Endothelial cell of umbilical vein (primary cell): ENCODE measurements at regions not wholly inside any gene's neighbourhood (a gene's known extent, or its start where the extent isn't known, plus 50 kb on each side); places are given as distances from the start of the nearest gene placed in this dataset.

Source experiments
- BruUV-seq: library from RNA; stranded (reverse); fragments of 400-500 nt; replicated peaks from 2 replicates; lab custom pipeline; 2021; lab: Mats Ljungman, UMichigan
- CTCF ChIA-PET: fragments of 300-600, 350-600 bp; sonication (Branson Sonifier 250); formaldehyde crosslinking; loops from one replicate; lab custom pipeline; 2021; ENCODE audit warnings: antibody characterized with exemption, inconsistent platforms; lab: Charles Lee
- POLR2A ChIA-PET: fragments of 300-600, 350-600 bp; sonication (Branson Sonifier 250); formaldehyde crosslinking; loops from one replicate; lab custom pipeline; 2021; ENCODE audit warnings: antibody characterized with exemption, inconsistent platforms; lab: Charles Lee
- DNase-seq: peaks from one replicate; pipeline ENCODE4 v3.0.0-alpha.2; 2011; ENCODE audit warnings: low read depth, low spot score
- FAIRE-seq: peaks from 2 replicates; lab custom pipeline; 2011; peaks lifted over from hg19 to GRCh38; lab: Jason Lieb, UNC
- H2AFZ ChIP-seq: 2 replicates; pipeline ENCODE4 v1.6.0; 2012; ENCODE audit warnings: low read depth, low read length, control low read depth, inconsistent platforms
- H3K27ac ChIP-seq: 2 replicates; pipeline ENCODE4 v1.5.1; 2011; ENCODE audit warnings: low read depth, mild to moderate bottlenecking, control low read depth, low read length, moderate library complexity; ENCODE audit not compliant: insufficient read depth
- H3K27me3 ChIP-seq, 2 experiments: 2 replicates each; pipeline versions ENCODE4 v1.6.0 to v1.6.1; 2011; ENCODE audit warnings: low read length in 2 of 2, mixed read lengths in 1 of 2; ENCODE audit not compliant: control insufficient read depth in 2 of 2, insufficient read depth in 2 of 2
- H3K36me3 ChIP-seq, 2 experiments: 2 replicates in 1 of 2; 3 replicates in 1 of 2; pipeline ENCODE4 v1.5.1; 2011; ENCODE audit warnings: low read length in 2 of 2, mild to moderate bottlenecking in 1 of 2, moderate library complexity in 1 of 2; ENCODE audit not compliant: control insufficient read depth in 2 of 2, insufficient read depth in 2 of 2; ENCODE audit errors: extremely low read depth in 1 of 2
- H3K4me1 ChIP-seq: 3 replicates; pipeline ENCODE4 v1.5.1; 2011; ENCODE audit warnings: mild to moderate bottlenecking, low read length; ENCODE audit not compliant: control insufficient read depth, insufficient read depth; ENCODE audit errors: extremely low read depth
- H3K4me2 ChIP-seq: 2 replicates; pipeline ENCODE4 v1.6.1; 2011; ENCODE audit warnings: low read length, control low read depth, mixed read lengths; ENCODE audit not compliant: insufficient read depth
- H3K4me3 ChIP-seq, 3 experiments: fragments of 200-600 bp in 1 of 3; sonication (generic), shearing (Covaris generic) in 1 of 3; replicated peaks in 1 of 3; 2 replicates each; pipeline ENCODE4 v1.5.1; 2011 to 2016; ENCODE audit warnings: control low read depth in 3 of 3, low read length in 3 of 3, mild to moderate bottlenecking in 2 of 3, inconsistent platforms in 1 of 3, low read depth in 1 of 3, moderate library complexity in 1 of 3; ENCODE audit not compliant: insufficient read depth in 1 of 3
- H3K79me2 ChIP-seq: 2 replicates; pipeline ENCODE4 v1.6.0; 2012; ENCODE audit warnings: low read length, inconsistent platforms; ENCODE audit not compliant: control insufficient read depth, insufficient read depth
- H3K9ac ChIP-seq: replicated peaks from 2 replicates; pipeline ENCODE3; 2011; ENCODE audit warnings: low read length, control low read depth; ENCODE audit not compliant: insufficient read depth; ENCODE audit errors: extremely low read depth
- H3K9me1 ChIP-seq: replicated peaks from 3 replicates; pipeline ENCODE4 v1.6.0; 2011; ENCODE audit warnings: mild to moderate bottlenecking, low read length; ENCODE audit not compliant: control insufficient read depth, insufficient read depth; ENCODE audit errors: extremely low read depth
- H3K9me3 ChIP-seq: replicated peaks from 2 replicates; pipeline ENCODE4 v1.5.1; 2012; ENCODE audit warnings: low read length, inconsistent platforms; ENCODE audit not compliant: control insufficient read depth, insufficient read depth
- H4K20me1 ChIP-seq: replicated peaks from 2 replicates; pipeline ENCODE3; 2011; ENCODE audit warnings: mild to moderate bottlenecking, low read length; ENCODE audit not compliant: control insufficient read depth, insufficient read depth; ENCODE audit errors: extremely low read depth
- CTCF ChIP-seq, 2 donors: IDR thresholded peaks; 1 replicate in 1 of 2; 2 replicates in 1 of 2; pipeline ENCODE4 v1.5.1; 2011; ENCODE audit warnings: low read length in 2 of 2, mild to moderate bottlenecking in 2 of 2, moderate library complexity in 2 of 2, control low read depth in 1 of 2, inconsistent platforms in 1 of 2, low read depth in 1 of 2; ENCODE audit not compliant: insufficient read depth in 1 of 2; ENCODE audit errors: extremely low read depth in 1 of 2
- EZH2 ChIP-seq: IDR thresholded peaks from 2 replicates; pipeline ENCODE4 v1.6.1; 2012; ENCODE audit warnings: borderline replicate concordance, low read depth, mild to moderate bottlenecking, moderate library complexity, low read length, inconsistent platforms; ENCODE audit not compliant: severe bottlenecking
- FOS ChIP-seq: IDR thresholded peaks from 2 replicates; pipeline ENCODE4 v1.6.1; 2011; ENCODE audit warnings: mild to moderate bottlenecking, low read length, moderate library complexity, borderline replicate concordance; ENCODE audit not compliant: insufficient read depth
- GATA2 ChIP-seq: IDR thresholded peaks from 2 replicates; pipeline ENCODE4 v1.7.0; 2011; ENCODE audit warnings: low read depth, mild to moderate bottlenecking, moderate library complexity, mixed read lengths, low read length; ENCODE audit not compliant: insufficient read length, insufficient read depth
- JUN ChIP-seq: IDR thresholded peaks from 2 replicates; pipeline ENCODE4 v1.6.1; 2011; ENCODE audit warnings: borderline replicate concordance, low read depth; ENCODE audit not compliant: insufficient read length, insufficient read depth
- MAX ChIP-seq: IDR thresholded peaks from 2 replicates; pipeline ENCODE4 v1.6.1; 2011; ENCODE audit not compliant: insufficient read depth, insufficient read length
- MYC ChIP-seq: IDR thresholded peaks from one replicate; pipeline ENCODE4 v1.6.1; 2011; ENCODE audit warnings: mild to moderate bottlenecking, low read depth, low read length
- POLR2A ChIP-seq: IDR thresholded peaks from 2 replicates; pipeline ENCODE4 v1.6.1; 2012; ENCODE audit warnings: low read depth, mild to moderate bottlenecking, control low read depth, low read length
- POLR2AphosphoS5 ChIP-seq: IDR thresholded peaks from 2 replicates; pipeline ENCODE4 v1.6.1; 2012; ENCODE audit warnings: low read depth, mild to moderate bottlenecking, control low read depth, low read length, moderate library complexity; ENCODE audit not compliant: insufficient read depth
- dilution Hi-C: fragments of 300-500 bp; cut with MboI; formaldehyde crosslinking; loops from one replicate; pipeline ENCODE4 v1.15.0; 2019; ENCODE audit warnings: low sequenced_read_pairs; ENCODE audit not compliant: extremely low pct_ligation_motif_present
- intact Hi-C: fragments of 100-400 bp; cut with micrococcal nuclease; formaldehyde crosslinking; loops from one replicate; pipeline ENCODE4 v1.10.0; 2022

GRCh38 chr4:122990891-122991290 lies 68.5 kb upstream of the NUDT6 start:
- no peaks in the 10 kb centered on the region for H3K36me3 ChIP-seq
- no peaks in the 10 kb centered on the region for H3K9me1 ChIP-seq
- ChIA-PET CTCF (interaction anchor here (0.6 to 1.0 kb wide), 2 partner anchors 26 to 65 kb away, joined by 3 read pairs; no protein-coding TSS in a partner anchor), POLR2A (no interaction called here)
- H3K79me2 ChIP-seq, result no peaks in the 10 kb centered on the region
- intact Hi-C loops, result no loop called here
- H3K9ac ChIP-seq, result no peak overlapping the region
- no peaks in the 10 kb centered on the region for H3K9me3 ChIP-seq
- no peaks in the 10 kb centered on the region for H3K4me1 ChIP-seq
- dilution Hi-C loops, result no loop called here
- no TSS peak for BruUV-seq
- H3K27ac ChIP-seq, result no peak overlapping the region
- H3K27me3 ChIP-seq, result no peaks in the 10 kb centered on the region
- no peak for DNase-seq
- no peak for FAIRE-seq
- TF ChIP-seq FOS, result no peak
- no peak for TF ChIP-seq POLR2A
- TF ChIP-seq MYC, result no peak
- no peak for TF ChIP-seq GATA2
- no peak for TF ChIP-seq EZH2
- TF ChIP-seq POLR2AphosphoS5, result no peak
- no peak for TF ChIP-seq CTCF (IDR thresholded peaks at IDR 0.05; ENCODE audit: extremely low read depth in 1 of 2, insufficient read depth in 1 of 2, low read depth in 1 of 2, low read length in 2 of 2)
- no peak for TF ChIP-seq JUN
- TF ChIP-seq MAX, result no peak
- no peak overlapping the region for H2AFZ ChIP-seq
- no peak overlapping the region for H3K4me2 ChIP-seq
- no peak overlapping the region for H3K4me3 ChIP-seq
- H4K20me1 ChIP-seq, result no peaks in the 10 kb centered on the region
